Astrocyte (in vitro differentiated cells and primary cell): ENCODE measurements at regions not wholly inside any gene's neighbourhood (a gene's known extent, or its start where the extent isn't known, plus 50 kb on each side); places are given as distances from the start of the nearest gene placed in this dataset.

Experiments
- CTCF ChIP-seq: IDR thresholded peaks from 2 replicates; pipeline ENCODE4 v1.5.1; 2011; ENCODE audit warnings: low read depth, mild to moderate bottlenecking, inconsistent platforms, low read length, moderate library complexity; ENCODE audit not compliant: insufficient read depth
- EZH2 ChIP-seq: IDR thresholded peaks from 2 replicates; pipeline ENCODE4 v1.6.1; 2012; ENCODE audit warnings: mild to moderate bottlenecking, low read length, inconsistent platforms; ENCODE audit not compliant: insufficient read depth

DNA sequence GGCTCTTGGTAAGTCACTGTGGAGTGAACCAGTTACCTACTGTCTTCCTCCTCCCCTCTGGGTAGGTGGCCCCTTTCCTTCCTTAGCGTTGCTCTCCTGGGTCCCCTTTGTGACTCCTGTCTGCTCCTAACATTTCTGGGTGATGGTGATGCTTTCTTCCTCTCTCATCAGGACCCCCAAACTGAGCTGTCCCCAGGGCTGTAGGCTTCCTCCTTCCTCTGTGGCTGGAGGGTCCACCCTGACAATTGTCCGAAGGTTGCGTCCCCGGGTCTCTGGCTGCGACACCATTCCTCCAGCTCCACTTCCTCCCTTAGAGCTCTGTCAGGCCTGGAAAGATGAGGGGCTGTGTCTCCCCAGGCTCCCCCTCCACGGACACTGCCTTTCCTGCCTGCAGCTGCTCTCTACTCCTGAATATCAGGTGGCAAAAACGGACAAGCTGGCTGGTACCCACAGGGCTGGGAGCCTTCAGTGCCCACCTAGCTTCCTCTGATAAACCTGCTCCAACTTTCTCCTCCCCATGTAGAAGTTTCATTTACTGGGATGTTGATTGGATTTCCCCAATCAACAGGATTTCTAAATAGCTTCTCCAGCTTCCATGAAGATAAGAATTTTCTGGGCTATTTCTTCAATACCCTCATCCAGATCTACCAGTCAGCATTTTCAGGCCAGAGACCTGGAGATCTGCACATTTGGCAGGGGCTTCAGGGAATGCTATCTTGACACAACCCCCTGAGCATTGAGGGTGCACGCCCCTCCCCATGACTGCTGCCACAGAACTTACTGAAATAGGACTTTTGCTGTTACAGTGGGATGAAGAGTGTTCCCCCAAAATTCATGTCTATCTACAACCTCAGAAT lies 506.5 kb downstream of the TCERG1L start:
- TF ChIP-seq CTCF (no peak), EZH2 (no peak)
